Panc1 (cell line): ENCODE measurements at regions not wholly inside any gene's neighbourhood (a gene's known extent, or its start where the extent isn't known, plus 50 kb on each side); places are given as distances from the start of the nearest gene placed in this dataset.

Experiments
- ATAC-seq: fragments of 200-7000 bp; cut with Tn5 transposase; 2 replicates; pipeline ENCODE4 v1.9.1; 2020; ENCODE audit warnings: mild to moderate bottlenecking, moderate library complexity
- BruUV-seq: library from RNA; stranded (reverse); fragments of 400-500 nt; replicated peaks from 2 replicates; lab custom pipeline; 2021; lab: Mats Ljungman, UMichigan
- CTCF ChIA-PET: fragments of 300-600 bp; sonication (Branson Sonifier 250); formaldehyde crosslinking; loops from one replicate; lab custom pipeline; 2022; ENCODE audit warnings: antibody characterized with exemption; lab: Charles Lee
- POLR2A ChIA-PET: fragments of 300-600 bp; sonication (Branson Sonifier 250); formaldehyde crosslinking; loops from one replicate; lab custom pipeline; 2022; ENCODE audit warnings: antibody characterized with exemption; lab: Charles Lee
- DNase-seq: peaks from one replicate; pipeline ENCODE4 v3.0.0-alpha.2; 2010; ENCODE audit warnings: low read depth, low spot score
- H3K27ac ChIP-seq: 2 replicates; pipeline ENCODE4 v1.5.1; 2011; ENCODE audit warnings: mild to moderate bottlenecking, low read length, inconsistent platforms
- H3K27me3 ChIP-seq: fragments of 200-500 bp; sonication (Bioruptor generic); 2 replicates; pipeline ENCODE4 v1.6.0; 2014; ENCODE audit warnings: low read length, inconsistent platforms; ENCODE audit not compliant: control insufficient read depth, insufficient read depth
- H3K36me3 ChIP-seq: fragments of 200-500 bp; sonication (Bioruptor generic); 2 replicates; pipeline ENCODE4 v1.5.1; 2014; ENCODE audit warnings: inconsistent platforms, mild to moderate bottlenecking, low read length, moderate library complexity; ENCODE audit not compliant: control insufficient read depth, insufficient read depth
- H3K4me1 ChIP-seq: 2 replicates; pipeline ENCODE4 v1.5.1; 2011; ENCODE audit warnings: inconsistent platforms, mild to moderate bottlenecking, low read length, moderate library complexity; ENCODE audit not compliant: control insufficient read depth, insufficient read depth
- H3K4me3 ChIP-seq, 2 experiments: 2 replicates each; pipeline ENCODE4 v1.5.1; 2011 to 2012; ENCODE audit warnings: low read depth in 2 of 2, low read length in 2 of 2, mild to moderate bottlenecking in 2 of 2, inconsistent platforms in 1 of 2, moderate library complexity in 1 of 2
- H3K9me3 ChIP-seq: fragments of 200-500 bp; sonication (Bioruptor generic); 2 replicates; pipeline ENCODE4 v1.5.1; 2014; ENCODE audit warnings: low read depth, mild to moderate bottlenecking, inconsistent platforms, low read length, moderate library complexity; ENCODE audit not compliant: control insufficient read depth, insufficient read depth
- CTCF ChIP-seq: fragments of 450-650 bp; IDR thresholded peaks from 2 replicates; pipeline ENCODE4 v1.5.1; 2017; ENCODE audit warnings: mild to moderate bottlenecking
- POLR2AphosphoS5 ChIP-seq: IDR thresholded peaks from 2 replicates; pipeline ENCODE4 v1.6.1; 2012; ENCODE audit warnings: mild to moderate bottlenecking, low read depth, low read length, moderate library complexity
- REST ChIP-seq, 2 experiments: IDR thresholded peaks; 2 replicates each; pipeline ENCODE4 v1.6.1; 2011 to 2012; ENCODE audit warnings: low read depth in 2 of 2, control low read depth in 1 of 2, low read length in 1 of 2, mild to moderate bottlenecking in 1 of 2, moderate library complexity in 1 of 2; ENCODE audit not compliant: insufficient read depth in 1 of 2
- SIN3A ChIP-seq: IDR thresholded peaks from 2 replicates; pipeline ENCODE4 v1.6.1; 2012; ENCODE audit warnings: low read depth, mild to moderate bottlenecking, low read length, moderate library complexity, borderline replicate concordance; ENCODE audit not compliant: insufficient read depth
- TCF7L2 ChIP-seq: IDR thresholded peaks from 2 replicates; pipeline ENCODE4 v1.6.1; 2011; ENCODE audit warnings: mild to moderate bottlenecking, low read depth, low read length, inconsistent platforms
- in situ Hi-C: cut with HindIII; loops from 2 replicates; pipeline ENCODE4 v1.10.0; 2016; ENCODE audit warnings: low sequenced_read_pairs, low pct_unique_long_range_greater_than_20kb
- intact Hi-C: fragments of 100-400 bp; cut with micrococcal nuclease; formaldehyde crosslinking; loops from one replicate; pipeline ENCODE4 v1.10.0; 2022; ENCODE audit not compliant: unreplicated experiment

DNA sequence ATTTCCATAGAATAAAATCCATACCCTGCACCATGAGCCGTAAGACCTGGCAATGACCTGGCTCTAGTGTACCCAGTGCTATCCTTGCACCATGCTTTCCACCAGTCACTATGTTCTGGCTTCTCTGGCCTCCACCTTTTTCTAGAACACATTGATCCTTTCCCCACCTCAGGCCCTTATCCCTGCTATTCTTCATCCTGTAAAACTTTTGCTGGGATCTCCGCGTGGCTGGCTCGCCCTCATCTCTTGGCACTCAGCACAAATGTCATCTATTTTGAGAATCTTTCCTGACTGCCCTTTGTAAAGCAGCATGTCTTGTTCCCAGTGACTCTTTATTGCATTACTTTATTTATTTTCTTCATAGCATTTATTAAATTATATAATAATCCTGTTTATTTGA lies 169.8 kb upstream of the B3GALT2 start:
- TF ChIP-seq POLR2AphosphoS5 (no peak), REST (IDR thresholded peaks at IDR 0.05; ENCODE audit: insufficient read depth in 1 of 2, low read depth in 2 of 2, low read length in 1 of 2) (no peak), CTCF (no peak), TCF7L2 (no peak), SIN3A (no peak)
- Histone ChIP-seq H3K27ac (no peak overlapping the region), H3K27me3 (peaks cover 3% of the 10 kb centered on the region), H3K4me3 (no peak overlapping the region), H3K4me1 (no peaks in the 10 kb centered on the region), H3K9me3 (no peaks in the 10 kb centered on the region), H3K36me3 (no peaks in the 10 kb centered on the region)
- CTCF ChIA-PET: no interaction called here
- BruUV-seq: no TSS peak
- POLR2A ChIA-PET: no interaction called here
- DNase-seq: no peak
- intact Hi-C loops: no loop called here
- in situ Hi-C loops: no loop called here
- no peak for ATAC-seq

DNA sequence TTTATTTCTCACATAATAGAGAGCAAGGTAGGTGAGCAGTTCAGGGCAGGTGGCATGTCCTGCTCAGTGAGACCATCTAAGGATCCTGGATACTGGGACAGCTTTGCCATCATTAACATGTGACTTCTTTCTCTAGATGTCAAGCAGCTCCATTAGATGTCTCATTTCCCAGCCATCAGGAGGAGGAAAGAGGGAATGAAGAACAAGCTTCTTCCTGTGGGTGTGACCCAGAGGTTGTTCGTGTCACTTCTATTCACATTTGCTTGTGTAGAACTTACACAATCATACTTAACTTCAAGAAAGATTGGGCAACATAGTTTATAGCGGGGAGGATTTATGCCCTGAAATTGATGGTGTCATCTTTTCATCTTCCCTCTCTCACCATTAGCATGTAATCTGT lies 169.2 kb upstream of the B3GALT2 start:
- TF ChIP-seq REST (IDR thresholded peaks at IDR 0.05; ENCODE audit: insufficient read depth in 1 of 2, low read depth in 2 of 2, low read length in 1 of 2) (no peak), TCF7L2 (no peak)
- in situ Hi-C loops (no loop called here), intact Hi-C loops (no loop called here)
- Histone ChIP-seq H3K27ac (no peak overlapping the region), H3K36me3 (no peaks in the 10 kb centered on the region), H3K9me3 (no peaks in the 10 kb centered on the region), H3K4me3 (no peak overlapping the region), H3K4me1 (no peaks in the 10 kb centered on the region), H3K27me3 (peaks cover 3% of the 10 kb centered on the region)
- POLR2A ChIA-PET: no interaction called here
- CTCF ChIA-PET: no interaction called here
- BruUV-seq: no TSS peak
- ATAC-seq (no peak), DNase-seq (no peak)
